HCT116 (cell line): ENCODE measurements at regions not wholly inside any gene's neighbourhood (a gene's known extent, or its start where the extent isn't known, plus 50 kb on each side); places are given as distances from the start of the nearest gene placed in this dataset.

Source experiments
- ATAC-seq: fragments of 200-7000 bp; cut with Tn5 transposase; 2 replicates; pipeline ENCODE4 v1.9.1; 2020; ENCODE audit warnings: mild to moderate bottlenecking, moderate library complexity
- BruUV-seq: library from RNA; stranded (reverse); fragments of 400-500 nt; replicated peaks from 2 replicates; lab custom pipeline; 2021; lab: Mats Ljungman, UMichigan
- CTCF ChIA-PET: fragments of 300-600 bp; sonication (Branson Sonifier 250); formaldehyde crosslinking; loops from one replicate; lab custom pipeline; 2021; ENCODE audit warnings: antibody characterized with exemption; lab: Charles Lee
- POLR2A ChIA-PET: fragments of 300-600, 350-600 bp; sonication (Branson Sonifier 250); formaldehyde crosslinking; loops from one replicate; lab custom pipeline; 2021; ENCODE audit warnings: antibody characterized with exemption; lab: Charles Lee
- RAD21 ChIA-PET, 2 experiments: fragments of 300-600 bp; sonication (Branson Sonifier 250); formaldehyde crosslinking; loops; one replicate each; lab custom pipeline; 2023; ENCODE audit warnings: low total read pairs in 2 of 2; ENCODE audit not compliant: uncharacterized antibody in 2 of 2, unreplicated experiment in 2 of 2, low non-redundant PET in 1 of 2; lab: Charles Lee
- DNase-seq: peaks from one replicate; pipeline ENCODE4 v3.0.0-alpha.2; 2010; ENCODE audit warnings: low read depth, low spot score
- H2AFZ ChIP-seq: fragments of 200-600 bp; shearing (Covaris generic), sonication (generic); 2 replicates; pipeline ENCODE4 v1.6.1; 2017; ENCODE audit warnings: low read depth, mixed run types, mixed read lengths, antibody characterized with exemption, low read length; ENCODE audit not compliant: poor library complexity, severe bottlenecking
- H3K27ac ChIP-seq: 2 replicates; pipeline ENCODE4 v1.5.1; 2012; ENCODE audit warnings: low read depth, low read length
- H3K27me3 ChIP-seq: fragments of 200-600 bp; sonication (generic); 2 replicates; pipeline ENCODE4 v1.6.1; 2016; ENCODE audit warnings: mixed run types, low read length, mixed read lengths; ENCODE audit not compliant: insufficient read depth
- H3K36me3 ChIP-seq, 2 experiments: fragments of 200-500 bp in 1 of 2; fragments of 200-600 bp in 1 of 2; sonication (Bioruptor generic) in 1 of 2; sonication (generic) in 1 of 2; 2 replicates each; pipeline versions ENCODE4 v1.5.1 to v1.6.1; 2014 to 2016; ENCODE audit warnings: low read length in 2 of 2, inconsistent platforms in 1 of 2, mixed read lengths in 1 of 2, mixed run types in 1 of 2; ENCODE audit not compliant: insufficient read depth in 2 of 2, control insufficient read depth in 1 of 2
- H3K4me1 ChIP-seq, 2 experiments: fragments of 200-600 bp in 1 of 2; sonication (generic) in 1 of 2; 2 replicates each; pipeline versions ENCODE4 v1.5.1 to v1.6.1; 2012 to 2017; ENCODE audit warnings: low read length in 2 of 2, inconsistent platforms in 1 of 2, mild to moderate bottlenecking in 1 of 2, mixed read lengths in 1 of 2, mixed run types in 1 of 2, moderate library complexity in 1 of 2; ENCODE audit not compliant: insufficient read depth in 2 of 2, control insufficient read depth in 1 of 2
- H3K4me2 ChIP-seq: fragments of 200-600 bp; sonication (generic); 2 replicates; pipeline ENCODE4 v1.6.1; 2017; ENCODE audit warnings: mixed run types, low read length, mixed read lengths
- H3K4me3 ChIP-seq, 2 experiments: fragments of 200-600 bp in 1 of 2; sonication (generic) in 1 of 2; replicated peaks in 1 of 2; 2 replicates each; pipeline ENCODE4 v1.5.1; 2011 to 2016; ENCODE audit warnings: low read length in 2 of 2, control low read depth in 1 of 2, low read depth in 1 of 2, mild to moderate bottlenecking in 1 of 2, mixed read lengths in 1 of 2, mixed run types in 1 of 2
- H3K79me2 ChIP-seq: fragments of 200-600 bp; sonication (generic); 2 replicates; pipeline ENCODE4 v1.6.1; 2017; ENCODE audit warnings: mild to moderate bottlenecking, mixed run types, low read length, moderate library complexity, mixed read lengths; ENCODE audit not compliant: insufficient read depth
- H3K9ac ChIP-seq: fragments of 200-600 bp; sonication (generic); 2 replicates; pipeline ENCODE4 v1.6.1; 2016; ENCODE audit warnings: low read length, mixed read lengths
- H3K9me2 ChIP-seq: fragments of 200-600 bp; sonication (generic), shearing (Covaris generic); 2 replicates; pipeline ENCODE4 v1.6.1; 2017; ENCODE audit warnings: mixed run types, mild to moderate bottlenecking, moderate library complexity; ENCODE audit not compliant: insufficient read depth
- H3K9me3 ChIP-seq, 2 experiments: fragments of 200-500 bp in 1 of 2; fragments of 200-600 bp in 1 of 2; sonication (Bioruptor generic) in 1 of 2; sonication (generic) in 1 of 2; 2 replicates each; pipeline ENCODE4 v1.6.1; 2014 to 2017; ENCODE audit warnings: low read length in 2 of 2, mixed read lengths in 2 of 2, inconsistent platforms in 1 of 2, low read depth in 1 of 2, mild to moderate bottlenecking in 1 of 2, mixed run types in 1 of 2, moderate library complexity in 1 of 2; ENCODE audit not compliant: control insufficient read depth in 1 of 2, insufficient read depth in 1 of 2
- H4K20me1 ChIP-seq: fragments of 200-600 bp; sonication (generic), shearing (Covaris generic); 2 replicates; pipeline ENCODE4 v1.6.1; 2017; ENCODE audit warnings: mixed run types, mild to moderate bottlenecking, moderate library complexity; ENCODE audit not compliant: insufficient read depth
- CEBPB ChIP-seq: IDR thresholded peaks from 2 replicates; pipeline ENCODE4 v1.6.1; 2012; ENCODE audit warnings: low read depth
- POLR2A ChIP-seq: IDR thresholded peaks from 2 replicates; pipeline ENCODE4 v1.7.0; 2011; ENCODE audit warnings: borderline replicate concordance; ENCODE audit not compliant: insufficient read depth, insufficient read length; ENCODE audit errors: extremely low read depth
- RAD21 ChIP-seq: IDR thresholded peaks from 2 replicates; pipeline ENCODE4 v1.6.1; 2012; ENCODE audit warnings: low read depth, mild to moderate bottlenecking
- SP1 ChIP-seq: IDR thresholded peaks from 2 replicates; pipeline ENCODE4 v1.6.1; 2012; ENCODE audit warnings: low read depth
- TCF7L2 ChIP-seq: IDR thresholded peaks from 2 replicates; pipeline ENCODE4 v1.7.0; 2011; ENCODE audit warnings: borderline replicate concordance, inconsistent platforms; ENCODE audit not compliant: insufficient read depth, insufficient read length; ENCODE audit errors: extremely low read depth
- ZNF274 ChIP-seq: fragments of 200-500 bp; sonication (Bioruptor generic); IDR thresholded peaks from 2 replicates; pipeline ENCODE4 v1.6.1; 2014; ENCODE audit warnings: mild to moderate bottlenecking, low read depth, low read length, inconsistent platforms
- intact Hi-C: fragments of 100-400 bp; cut with micrococcal nuclease; formaldehyde crosslinking; loops from 2 replicates; pipeline ENCODE4 v1.10.0; 2022
- TF ChIP-seq, protein P1 (sequence below): IDR thresholded peaks from 2 replicates; pipeline ENCODE4 v1.6.1; 2012
- TF ChIP-seq, protein P2 (sequence below): IDR thresholded peaks from 2 replicates; pipeline ENCODE4 v1.6.1; 2012; ENCODE audit warnings: low read depth
- TF ChIP-seq, protein P3 (sequence below): IDR thresholded peaks from 2 replicates; pipeline ENCODE4 v1.6.1; 2012

DNA sequence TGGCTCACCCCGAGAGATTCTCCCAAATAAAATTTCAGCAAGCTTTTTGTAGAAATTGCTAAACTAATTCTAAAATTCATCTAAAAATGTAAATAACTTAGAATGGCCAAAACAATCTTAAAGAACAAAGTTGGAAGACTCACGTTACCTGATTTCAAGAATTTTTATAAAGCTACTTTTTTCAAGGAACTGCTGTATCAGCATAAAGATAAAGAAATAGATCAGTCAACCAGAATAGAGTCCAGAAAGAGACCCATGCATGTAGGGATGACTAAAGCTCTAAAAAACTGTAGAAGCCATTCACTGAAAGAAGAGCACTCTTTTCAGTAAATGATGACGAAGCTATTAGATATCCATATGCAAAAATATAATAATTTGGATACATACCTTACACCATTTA is 652.1 kb downstream of the TBC1D32 start:
- no peaks in the 10 kb centered on the region for H3K36me3 ChIP-seq
- ATAC-seq, result no peak
- CTCF ChIA-PET, result no interaction called here
- no peaks in the 10 kb centered on the region for H3K27me3 ChIP-seq
- POLR2A ChIA-PET, result no interaction called here
- peaks cover 3% of the 10 kb centered on the region; the same call in 1 of the 2 replicates for H3K9me2 ChIP-seq
- DNase-seq, result no peak
- TF ChIP-seq POLR2A (no peak), RAD21 (no peak)
- TF ChIP-seq, all 23 proteins: peak for 0
- H3K4me3 ChIP-seq, result no peak overlapping the region
- H3K4me2 ChIP-seq, result no peak overlapping the region
- no peaks in the 10 kb centered on the region for H3K4me1 ChIP-seq
- BruUV-seq, result no TSS peak
- no peak overlapping the region for H2AFZ ChIP-seq
- no peaks in the 10 kb centered on the region for H3K9me3 ChIP-seq
- no peaks in the 10 kb centered on the region for H3K79me2 ChIP-seq
- RAD21 ChIA-PET, result no interaction called here
- H3K27ac ChIP-seq, result no peak overlapping the region
- no peak overlapping the region for H3K9ac ChIP-seq
- intact Hi-C loops, result no loop called here
- H4K20me1 ChIP-seq, result no peaks in the 10 kb centered on the region

DNA sequence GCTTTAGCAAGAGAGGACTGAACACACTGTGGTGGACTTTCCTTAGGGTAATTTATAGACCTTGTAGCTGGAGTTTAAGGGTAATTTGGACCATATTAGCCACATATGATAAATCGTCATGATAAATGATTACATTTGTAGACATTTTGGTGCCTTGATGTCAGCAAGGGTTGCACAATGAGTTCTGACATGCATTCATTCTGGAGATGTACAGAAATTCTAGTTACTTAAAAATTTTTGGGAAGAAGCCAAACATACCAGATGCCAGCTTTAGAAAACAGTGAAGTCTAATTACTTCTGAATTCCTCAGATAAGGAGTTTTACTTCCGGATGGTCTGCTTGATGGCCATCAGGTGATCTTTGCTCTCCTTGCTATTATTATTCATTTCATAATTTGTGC is 653.1 kb downstream of the TBC1D32 start:
- Histone ChIP-seq H4K20me1 (no peaks in the 10 kb centered on the region), H3K9me3 (no peaks in the 10 kb centered on the region), H3K9ac (no peak overlapping the region), H3K27me3 (no peaks in the 10 kb centered on the region), H2AFZ (no peak overlapping the region)
- intact Hi-C loops, result no loop called here
- CTCF ChIA-PET, result no interaction called here
- no peak for TF ChIP-seq RAD21
- TF ChIP-seq, all 23 proteins: peak for 0
- POLR2A ChIA-PET, result no interaction called here
- no peak overlapping the region for H3K27ac ChIP-seq
- no peaks in the 10 kb centered on the region for H3K79me2 ChIP-seq
- no peaks in the 10 kb centered on the region for H3K36me3 ChIP-seq
- BruUV-seq, result no TSS peak
- H3K4me1 ChIP-seq, result no peaks in the 10 kb centered on the region
- ATAC-seq (no peak), DNase-seq (no peak)
- no peak overlapping the region for H3K4me2 ChIP-seq
- RAD21 ChIA-PET, result no interaction called here
- no peak overlapping the region for H3K4me3 ChIP-seq
- peaks cover 3% of the 10 kb centered on the region; the same call in 1 of the 2 replicates for H3K9me2 ChIP-seq

DNA sequence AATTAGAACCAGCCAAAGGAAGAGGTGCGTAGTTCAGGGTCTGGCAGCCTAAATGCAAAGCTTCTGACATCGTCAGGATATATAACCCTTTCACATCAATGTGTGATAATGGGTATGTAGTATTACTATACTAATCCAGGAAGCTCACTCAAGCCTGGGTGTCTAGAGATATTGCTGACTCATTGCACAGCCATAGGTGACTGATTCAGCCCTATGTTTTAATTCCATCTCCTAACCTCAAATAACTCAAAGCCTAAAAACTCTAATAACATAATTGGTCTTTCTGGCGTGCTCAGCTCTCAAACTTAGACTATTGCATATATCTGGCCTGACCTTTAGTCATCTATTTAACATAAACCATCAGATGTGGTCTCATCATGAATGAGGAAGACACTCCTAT is 658.4 kb downstream of the TBC1D32 start:
- ChIA-PET RAD21 (no interaction called here), CTCF (no interaction called here), POLR2A (no interaction called here)
- no TSS peak for BruUV-seq
- no peaks in the 10 kb centered on the region for H4K20me1 ChIP-seq
- DNase-seq, result no peak
- H3K27ac ChIP-seq, result no peak overlapping the region
- no peak overlapping the region for H3K9ac ChIP-seq
- no peak for ATAC-seq
- no peaks in the 10 kb centered on the region for H3K79me2 ChIP-seq
- H3K4me2 ChIP-seq, result no peak overlapping the region
- H2AFZ ChIP-seq, result peak overlapping the region; percentile 70
- H3K9me3 ChIP-seq, result no peaks in the 10 kb centered on the region
- no peaks in the 10 kb centered on the region for H3K27me3 ChIP-seq
- H3K9me2 ChIP-seq, result no peaks in the 10 kb centered on the region
- H3K36me3 ChIP-seq, result no peaks in the 10 kb centered on the region
- intact Hi-C loops, result no loop called here
- H3K4me3 ChIP-seq, result no peak overlapping the region
- peaks cover 0 to 5% of the 10 kb centered on the region in 2 experiments; a peak in 1 of 4 replicates for H3K4me1 ChIP-seq
- no peak for TF ChIP-seq CEBPB
- TF ChIP-seq, protein P1, sequence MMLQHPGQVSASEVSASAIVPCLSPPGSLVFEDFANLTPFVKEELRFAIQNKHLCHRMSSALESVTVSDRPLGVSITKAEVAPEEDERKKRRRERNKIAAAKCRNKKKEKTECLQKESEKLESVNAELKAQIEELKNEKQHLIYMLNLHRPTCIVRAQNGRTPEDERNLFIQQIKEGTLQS, result no peak
- TF ChIP-seq, protein P2, sequence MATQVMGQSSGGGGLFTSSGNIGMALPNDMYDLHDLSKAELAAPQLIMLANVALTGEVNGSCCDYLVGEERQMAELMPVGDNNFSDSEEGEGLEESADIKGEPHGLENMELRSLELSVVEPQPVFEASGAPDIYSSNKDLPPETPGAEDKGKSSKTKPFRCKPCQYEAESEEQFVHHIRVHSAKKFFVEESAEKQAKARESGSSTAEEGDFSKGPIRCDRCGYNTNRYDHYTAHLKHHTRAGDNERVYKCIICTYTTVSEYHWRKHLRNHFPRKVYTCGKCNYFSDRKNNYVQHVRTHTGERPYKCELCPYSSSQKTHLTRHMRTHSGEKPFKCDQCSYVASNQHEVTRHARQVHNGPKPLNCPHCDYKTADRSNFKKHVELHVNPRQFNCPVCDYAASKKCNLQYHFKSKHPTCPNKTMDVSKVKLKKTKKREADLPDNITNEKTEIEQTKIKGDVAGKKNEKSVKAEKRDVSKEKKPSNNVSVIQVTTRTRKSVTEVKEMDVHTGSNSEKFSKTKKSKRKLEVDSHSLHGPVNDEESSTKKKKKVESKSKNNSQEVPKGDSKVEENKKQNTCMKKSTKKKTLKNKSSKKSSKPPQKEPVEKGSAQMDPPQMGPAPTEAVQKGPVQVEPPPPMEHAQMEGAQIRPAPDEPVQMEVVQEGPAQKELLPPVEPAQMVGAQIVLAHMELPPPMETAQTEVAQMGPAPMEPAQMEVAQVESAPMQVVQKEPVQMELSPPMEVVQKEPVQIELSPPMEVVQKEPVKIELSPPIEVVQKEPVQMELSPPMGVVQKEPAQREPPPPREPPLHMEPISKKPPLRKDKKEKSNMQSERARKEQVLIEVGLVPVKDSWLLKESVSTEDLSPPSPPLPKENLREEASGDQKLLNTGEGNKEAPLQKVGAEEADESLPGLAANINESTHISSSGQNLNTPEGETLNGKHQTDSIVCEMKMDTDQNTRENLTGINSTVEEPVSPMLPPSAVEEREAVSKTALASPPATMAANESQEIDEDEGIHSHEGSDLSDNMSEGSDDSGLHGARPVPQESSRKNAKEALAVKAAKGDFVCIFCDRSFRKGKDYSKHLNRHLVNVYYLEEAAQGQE, result no peak
- TF ChIP-seq SP1, result no peak
- no peak for TF ChIP-seq ZNF274
- TF ChIP-seq TCF7L2, result no peak
- TF ChIP-seq, protein P3, sequence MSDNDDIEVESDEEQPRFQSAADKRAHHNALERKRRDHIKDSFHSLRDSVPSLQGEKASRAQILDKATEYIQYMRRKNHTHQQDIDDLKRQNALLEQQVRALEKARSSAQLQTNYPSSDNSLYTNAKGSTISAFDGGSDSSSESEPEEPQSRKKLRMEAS, result no peak
